ENCODE measurements at regions not wholly inside any gene's neighbourhood (a gene's known extent, or its start where the extent isn't known, plus 50 kb on each side); places are given as distances from the start of the nearest gene placed in this dataset.

DNA sequence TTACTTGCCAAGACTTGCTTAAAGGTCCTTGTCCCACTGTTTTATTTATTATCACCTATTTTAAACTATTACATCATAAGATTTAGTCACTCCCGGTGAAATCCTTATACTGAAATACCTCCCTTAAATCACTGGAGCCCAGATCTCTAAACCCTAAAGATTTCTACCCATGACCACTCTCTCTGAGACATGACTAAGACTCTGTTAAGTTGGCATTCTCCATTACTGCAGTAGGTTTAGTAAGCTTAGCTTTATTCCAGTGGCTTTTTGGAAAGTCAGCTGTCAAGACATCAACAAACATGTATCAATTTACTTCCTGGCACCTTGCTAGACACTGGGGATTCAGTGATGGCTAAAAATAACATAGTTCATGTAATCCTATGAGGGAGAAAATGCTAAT lies 874.2 kb downstream of the KCNMA1 start:
- Mint-ChIP-seq H3K27me3 (ENCODE audit: low read depth) (no peaks in the 10 kb centered on the region), H3K27ac (no peak overlapping the region), H3K9me3 (peaks cover 6% of the 10 kb centered on the region), H3K4me3 (no peak overlapping the region), H3K36me3 (ENCODE audit: low read depth) (no peaks in the 10 kb centered on the region), H3K4me1 (ENCODE audit: low read depth) (no peaks in the 10 kb centered on the region)

DNA sequence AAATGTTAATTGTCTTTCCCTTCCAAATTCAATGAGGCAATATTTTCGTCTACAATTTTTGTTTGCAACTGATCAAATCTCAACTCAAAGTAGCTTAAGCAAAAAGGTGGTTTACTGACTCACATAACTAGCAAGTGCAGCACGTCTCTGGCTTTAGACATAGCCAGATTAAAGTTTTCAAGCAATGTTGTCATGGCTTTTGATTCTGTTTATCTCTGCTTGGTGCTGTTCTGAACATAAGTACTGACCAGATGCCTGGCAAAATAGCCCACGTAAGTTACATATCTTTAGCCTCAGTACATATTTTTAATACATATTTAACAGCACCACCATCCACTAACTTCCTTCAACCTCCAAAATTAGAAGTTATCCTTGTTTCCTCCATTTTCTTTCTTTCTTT lies 877.9 kb downstream of the KCNMA1 start:
- no peaks in the 10 kb centered on the region for H3K27me3 Mint-ChIP-seq (ENCODE audit: low read depth)
- peaks cover 6% of the 10 kb centered on the region for H3K9me3 Mint-ChIP-seq
- no peak overlapping the region for H3K27ac Mint-ChIP-seq
- no peaks in the 10 kb centered on the region for H3K4me1 Mint-ChIP-seq (ENCODE audit: low read depth)
- H3K4me3 Mint-ChIP-seq = no peak overlapping the region
- H3K36me3 Mint-ChIP-seq (ENCODE audit: low read depth) = no peaks in the 10 kb centered on the region

DNA sequence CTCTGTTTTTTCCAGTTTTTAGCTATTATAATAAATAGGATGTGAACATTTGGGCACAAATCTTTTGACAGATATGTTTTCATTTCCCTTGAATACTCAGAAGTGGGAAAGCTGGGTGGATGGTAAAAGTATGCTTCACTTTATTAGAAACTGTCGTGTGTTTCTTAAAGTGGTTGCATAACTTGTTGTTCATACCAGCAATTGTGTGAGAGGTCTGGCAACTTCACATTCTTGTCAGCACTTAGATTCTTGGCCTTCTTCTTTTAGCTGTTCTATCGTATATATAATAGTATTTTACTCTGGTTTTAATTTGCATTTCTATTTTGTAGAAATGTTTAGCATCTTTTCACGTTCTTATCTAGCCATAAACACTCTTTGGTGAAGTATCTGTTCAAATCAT lies 894.4 kb downstream of the KCNMA1 start:
- no peaks in the 10 kb centered on the region for H3K9me3 Mint-ChIP-seq
- no peaks in the 10 kb centered on the region for H3K27me3 Mint-ChIP-seq (ENCODE audit: low read depth)
- no peak overlapping the region for H3K4me3 Mint-ChIP-seq
- H3K27ac Mint-ChIP-seq = no peak overlapping the region
- no peaks in the 10 kb centered on the region for H3K36me3 Mint-ChIP-seq (ENCODE audit: low read depth)
- no peaks in the 10 kb centered on the region for H3K4me1 Mint-ChIP-seq (ENCODE audit: low read depth)

DNA sequence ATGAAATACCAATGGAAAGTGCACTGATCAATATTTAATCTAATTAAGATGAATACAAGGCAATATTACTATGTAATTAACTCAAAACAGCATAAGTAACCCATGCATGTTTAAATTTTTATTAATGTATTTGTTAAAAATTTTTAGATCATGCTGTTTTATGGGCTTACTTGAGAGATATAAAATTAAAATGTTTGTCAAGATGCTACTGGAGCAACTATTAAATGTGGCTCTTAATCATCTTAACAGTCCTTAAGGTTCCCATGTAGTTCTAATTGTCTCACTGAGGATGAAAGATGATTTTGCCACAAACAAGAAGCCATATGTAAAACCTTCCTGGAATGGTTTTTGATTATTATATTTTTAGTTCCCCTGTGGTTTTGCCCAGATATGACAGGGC lies 897.1 kb downstream of the KCNMA1 start:
- H3K27me3 Mint-ChIP-seq (ENCODE audit: low read depth) = no peaks in the 10 kb centered on the region
- H3K4me1 Mint-ChIP-seq (ENCODE audit: low read depth) = peaks cover 4% of the 10 kb centered on the region
- H3K36me3 Mint-ChIP-seq (ENCODE audit: low read depth) = no peaks in the 10 kb centered on the region
- no peaks in the 10 kb centered on the region for H3K9me3 Mint-ChIP-seq
- H3K4me3 Mint-ChIP-seq = no peak overlapping the region
- no peak overlapping the region for H3K27ac Mint-ChIP-seq

DNA sequence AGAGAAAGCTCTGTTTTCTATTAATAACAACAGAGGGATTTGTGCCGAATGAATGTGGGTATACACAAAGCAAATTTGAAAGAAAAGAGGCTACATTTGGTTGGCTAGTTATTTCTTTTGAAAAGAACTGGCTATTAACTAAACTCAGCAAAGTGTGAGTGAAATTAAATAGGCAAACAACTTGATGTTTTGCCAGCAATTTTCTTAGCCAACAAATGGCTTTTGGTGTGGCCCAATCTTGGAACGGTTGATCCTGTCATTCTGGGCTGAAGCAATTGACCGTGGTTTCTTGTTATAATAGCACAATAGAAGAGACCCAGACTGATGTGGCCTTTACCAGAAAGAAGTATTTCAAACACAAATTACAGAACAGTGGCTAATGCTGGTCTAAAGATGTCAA lies 898.6 kb downstream of the KCNMA1 start:
- Mint-ChIP-seq H3K27ac (no peak overlapping the region), H3K27me3 (ENCODE audit: low read depth) (no peaks in the 10 kb centered on the region), H3K4me1 (ENCODE audit: low read depth) (peaks cover 4% of the 10 kb centered on the region), H3K9me3 (peaks cover 6% of the 10 kb centered on the region), H3K4me3 (no peak overlapping the region), H3K36me3 (ENCODE audit: low read depth) (no peaks in the 10 kb centered on the region)

DNA sequence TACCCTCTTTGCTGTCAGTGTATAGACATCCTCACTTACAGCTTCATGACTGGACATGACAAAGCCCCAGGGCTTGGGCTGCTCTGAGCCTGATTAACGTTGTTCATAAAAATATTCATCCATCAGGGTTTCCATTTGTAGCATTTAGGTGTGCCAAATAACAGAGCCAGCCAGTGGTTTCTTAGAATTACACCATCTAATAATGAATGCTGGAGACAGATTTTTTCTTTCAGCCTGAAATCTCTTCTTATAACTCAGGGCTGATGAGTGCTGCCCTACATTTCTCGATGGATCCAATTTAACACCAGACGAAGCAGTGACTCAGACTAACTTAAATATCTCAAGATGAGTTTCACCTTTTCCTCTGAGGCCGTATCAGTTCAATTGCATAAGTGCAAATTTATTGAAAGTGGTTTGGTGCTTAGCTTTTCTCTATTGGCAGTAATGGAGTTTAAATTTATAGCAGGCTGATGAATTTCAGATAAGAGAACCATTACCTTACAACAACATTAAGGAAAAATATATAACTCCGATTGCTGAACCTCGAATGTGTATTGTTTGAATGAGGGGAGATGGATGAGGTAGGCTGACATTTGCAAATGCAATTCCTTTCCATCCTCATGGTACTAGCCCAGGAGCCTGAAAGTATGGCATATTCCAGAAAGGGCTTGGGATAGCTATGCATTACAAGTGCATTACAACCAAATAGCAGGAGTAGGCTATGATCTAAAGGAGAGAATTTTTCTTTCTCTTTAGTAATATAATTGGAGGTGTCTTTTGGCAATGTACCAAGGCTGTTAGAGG lies 900.6 kb downstream of the KCNMA1 start:
- H3K27ac Mint-ChIP-seq = no peak overlapping the region

DNA sequence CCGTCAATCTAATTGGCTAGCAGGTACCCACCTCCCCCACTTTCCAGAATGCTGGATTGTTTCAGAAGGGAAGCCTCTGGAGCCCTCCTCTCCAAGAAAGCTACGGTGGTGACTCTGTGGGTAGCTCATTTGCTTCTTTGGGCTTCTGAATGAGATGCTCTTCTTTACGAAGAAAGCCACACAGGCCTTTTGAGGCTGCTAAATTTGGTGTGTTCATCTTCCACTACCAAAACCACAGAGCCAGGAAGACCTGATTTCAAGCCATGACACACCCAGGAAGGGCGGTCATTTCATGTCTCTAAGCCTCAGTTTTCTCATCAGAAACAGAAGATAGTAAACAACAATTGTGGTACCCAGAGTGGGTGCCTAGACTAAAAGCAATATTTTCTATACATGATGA lies 901.2 kb downstream of the KCNMA1 start:
- Mint-ChIP-seq H3K4me3 (no peak overlapping the region), H3K9me3 (peaks cover 16% of the 10 kb centered on the region), H3K4me1 (ENCODE audit: low read depth) (peaks cover 4% of the 10 kb centered on the region), H3K27me3 (ENCODE audit: low read depth) (no peaks in the 10 kb centered on the region), H3K27ac (peak overlapping the region; percentile 75), H3K36me3 (ENCODE audit: low read depth) (no peaks in the 10 kb centered on the region)

More for the DNA sequence above, 900.6 kb downstream of the KCNMA1 start:
- Mint-ChIP-seq H3K27me3 (ENCODE audit: low read depth) (no peaks in the 10 kb centered on the region), H3K4me3 (no peak overlapping the region), H3K4me1 (ENCODE audit: low read depth) (peaks cover 4% of the 10 kb centered on the region), H3K9me3 (peaks cover 13% of the 10 kb centered on the region), H3K36me3 (ENCODE audit: low read depth) (no peaks in the 10 kb centered on the region)

DNA sequence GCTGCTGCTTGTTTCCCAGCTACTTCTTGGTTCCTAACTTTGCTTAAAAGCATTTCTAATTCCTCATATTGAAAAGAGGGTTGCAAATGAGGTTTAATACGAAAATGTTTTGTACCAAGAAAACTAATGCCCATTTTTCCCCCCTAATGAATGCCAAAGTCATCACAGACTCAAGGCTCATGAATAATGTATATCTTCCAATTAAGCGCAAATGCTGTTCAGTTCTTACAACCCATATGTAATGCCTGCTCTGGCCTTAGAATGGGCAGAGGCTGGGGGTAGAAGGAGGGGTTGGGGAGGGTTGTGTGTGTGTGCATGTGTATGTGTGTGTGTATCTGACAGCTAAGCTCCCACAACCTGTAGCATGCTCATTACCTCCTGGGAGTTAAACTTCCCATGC lies 901.7 kb downstream of the KCNMA1 start:
- peaks cover 16% of the 10 kb centered on the region for H3K9me3 Mint-ChIP-seq
- no peaks in the 10 kb centered on the region for H3K27me3 Mint-ChIP-seq (ENCODE audit: low read depth)
- H3K27ac Mint-ChIP-seq = no peak overlapping the region
- H3K4me3 Mint-ChIP-seq = no peak overlapping the region
- H3K4me1 Mint-ChIP-seq (ENCODE audit: low read depth) = peaks cover 4% of the 10 kb centered on the region
- no peaks in the 10 kb centered on the region for H3K36me3 Mint-ChIP-seq (ENCODE audit: low read depth)

DNA sequence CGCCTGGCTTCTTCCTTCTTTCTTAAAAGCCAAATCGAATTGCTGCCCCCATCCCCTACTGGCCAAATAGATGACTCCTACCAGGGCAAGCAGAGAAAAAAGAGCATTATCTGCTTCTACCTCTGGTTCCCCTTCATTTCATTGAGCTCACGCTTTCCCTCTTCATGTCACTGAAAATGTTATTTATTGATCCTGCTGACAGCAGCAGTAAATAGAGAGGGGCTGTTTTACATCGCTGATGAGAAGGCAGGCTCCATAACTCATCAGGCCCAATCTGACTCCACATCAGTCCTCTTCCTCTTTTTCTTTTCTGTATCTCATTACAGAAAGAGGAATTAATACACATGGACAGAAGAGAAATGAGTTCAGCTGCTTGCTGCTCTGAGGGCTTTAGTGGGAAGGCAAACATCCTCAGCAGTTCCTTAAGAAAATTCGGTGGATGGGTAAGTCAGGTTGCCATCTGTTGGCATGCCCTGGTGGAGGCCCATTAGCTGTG lies 904.1 kb downstream of the KCNMA1 start:
- peaks cover 4% of the 10 kb centered on the region for H3K4me1 Mint-ChIP-seq (ENCODE audit: low read depth)
- H3K36me3 Mint-ChIP-seq (ENCODE audit: low read depth) = no peaks in the 10 kb centered on the region
- H3K4me3 Mint-ChIP-seq = no peak overlapping the region
- no peaks in the 10 kb centered on the region for H3K27me3 Mint-ChIP-seq (ENCODE audit: low read depth)
- H3K9me3 Mint-ChIP-seq = peaks cover 27% of the 10 kb centered on the region
- no peak overlapping the region for H3K27ac Mint-ChIP-seq

DNA sequence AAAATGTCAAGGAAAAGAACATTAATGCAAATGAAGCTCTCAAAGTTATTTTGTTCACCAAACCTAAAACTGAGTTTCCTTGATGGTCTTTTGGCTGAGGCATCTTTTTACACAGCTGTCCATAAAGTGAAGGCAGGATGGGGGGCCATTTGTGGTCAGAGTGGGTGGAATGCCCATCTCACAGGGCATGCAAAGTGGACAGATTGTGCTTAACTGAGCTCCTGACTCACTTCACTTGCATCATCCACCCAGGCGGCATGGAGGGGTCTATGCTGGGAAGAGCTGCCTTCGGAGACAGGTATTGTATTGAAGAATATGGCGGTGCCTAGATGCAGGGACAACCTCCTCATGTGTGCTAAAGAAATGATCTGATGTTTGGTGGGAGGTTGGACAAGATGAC lies 905.3 kb downstream of the KCNMA1 start:
- Mint-ChIP-seq H3K4me3 (no peak overlapping the region), H3K27me3 (ENCODE audit: low read depth) (no peaks in the 10 kb centered on the region), H3K36me3 (ENCODE audit: low read depth) (no peaks in the 10 kb centered on the region)

DNA sequence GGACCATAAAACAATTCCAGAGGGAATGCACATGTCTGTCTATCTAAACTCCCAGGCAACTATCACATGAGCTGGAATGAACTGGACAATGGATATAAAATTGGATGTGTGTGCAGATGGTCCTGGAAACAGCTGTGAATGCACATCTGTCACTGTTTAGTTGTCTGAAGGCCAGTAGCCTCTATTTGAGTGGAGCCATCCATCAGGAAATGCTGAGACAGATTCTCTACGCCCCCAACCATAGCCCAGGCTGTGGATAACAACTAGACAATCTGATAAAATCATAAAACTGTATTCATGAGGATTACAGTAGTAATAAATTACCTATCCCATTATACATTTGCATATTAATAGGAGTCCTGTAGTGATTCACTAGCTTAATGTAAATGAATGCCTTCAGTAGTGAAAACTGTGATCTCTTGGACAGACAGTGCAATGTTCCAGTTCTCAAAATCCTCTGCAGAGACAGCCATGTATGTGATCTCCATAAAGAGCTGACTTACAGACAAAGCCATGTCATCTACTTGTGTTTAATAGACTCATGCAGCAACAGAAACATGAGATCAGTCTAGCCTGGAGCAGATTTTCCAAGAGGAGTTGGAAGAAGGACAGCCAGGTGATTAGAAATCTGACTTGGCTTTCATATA lies 907.6 kb downstream of the KCNMA1 start:
- no peaks in the 10 kb centered on the region for H3K4me1 Mint-ChIP-seq (ENCODE audit: low read depth)
- H3K9me3 Mint-ChIP-seq = peaks cover 27% of the 10 kb centered on the region
- H3K27me3 Mint-ChIP-seq (ENCODE audit: low read depth) = no peaks in the 10 kb centered on the region
- H3K27ac Mint-ChIP-seq = no peak overlapping the region
- H3K4me3 Mint-ChIP-seq = no peak overlapping the region
- no peaks in the 10 kb centered on the region for H3K36me3 Mint-ChIP-seq (ENCODE audit: low read depth)

More for the DNA sequence above, 905.3 kb downstream of the KCNMA1 start:
- Mint-ChIP-seq H3K4me1 (ENCODE audit: low read depth) (peaks cover 4% of the 10 kb centered on the region), H3K27ac (no peak overlapping the region), H3K9me3 (peaks cover 27% of the 10 kb centered on the region)

DNA sequence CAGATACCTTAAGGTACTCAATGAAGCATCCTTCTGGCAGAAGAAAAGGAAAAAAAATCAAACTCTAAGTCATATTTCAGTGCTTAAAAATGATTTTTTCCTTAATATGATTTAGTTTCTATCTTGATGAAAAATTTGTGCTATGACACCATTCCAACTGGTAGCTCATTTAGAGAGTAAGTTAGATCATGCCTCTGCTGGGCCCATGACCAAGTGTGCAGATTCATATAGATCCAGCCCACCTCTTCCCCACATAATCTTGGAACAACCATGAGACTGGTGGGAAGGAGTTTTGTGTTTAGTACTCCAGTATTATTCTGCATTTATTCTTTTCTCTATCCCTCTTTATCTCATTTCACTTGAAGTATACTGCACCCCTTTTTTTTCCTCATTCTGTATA lies 908.3 kb downstream of the KCNMA1 start:
- Mint-ChIP-seq H3K27me3 (ENCODE audit: low read depth) (no peaks in the 10 kb centered on the region), H3K36me3 (ENCODE audit: low read depth) (no peaks in the 10 kb centered on the region)

DNA sequence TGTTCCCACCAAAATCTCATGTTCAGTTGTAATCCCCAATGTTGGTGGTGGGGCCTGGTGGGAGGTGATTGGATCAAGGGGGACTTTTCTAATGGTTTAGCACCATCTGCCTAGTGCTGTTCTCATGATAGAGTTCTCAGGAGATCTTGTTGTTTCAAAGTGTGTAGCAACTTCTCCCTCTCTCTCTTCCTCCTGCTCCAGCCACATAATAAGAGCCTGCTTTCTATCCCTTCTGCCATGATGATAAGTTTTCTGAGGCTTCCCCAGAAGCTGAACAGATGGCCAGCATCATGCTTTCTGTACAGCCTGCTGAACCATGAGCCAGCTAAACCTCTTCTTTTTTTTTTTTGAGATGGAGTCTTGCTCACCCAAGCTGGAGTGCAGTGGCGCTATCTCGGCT lies 910.6 kb downstream of the KCNMA1 start:
- Mint-ChIP-seq H3K9me3 (peaks cover 15% of the 10 kb centered on the region), H3K4me3 (no peak overlapping the region), H3K4me1 (ENCODE audit: low read depth) (no peaks in the 10 kb centered on the region), H3K36me3 (ENCODE audit: low read depth) (no peaks in the 10 kb centered on the region), H3K27ac (no peak overlapping the region), H3K27me3 (ENCODE audit: low read depth) (no peaks in the 10 kb centered on the region)

More for the DNA sequence above, 908.3 kb downstream of the KCNMA1 start:
- H3K27ac Mint-ChIP-seq = no peak overlapping the region
- H3K4me1 Mint-ChIP-seq (ENCODE audit: low read depth) = no peaks in the 10 kb centered on the region
- H3K9me3 Mint-ChIP-seq = peaks cover 25% of the 10 kb centered on the region
- H3K4me3 Mint-ChIP-seq = no peak overlapping the region

DNA sequence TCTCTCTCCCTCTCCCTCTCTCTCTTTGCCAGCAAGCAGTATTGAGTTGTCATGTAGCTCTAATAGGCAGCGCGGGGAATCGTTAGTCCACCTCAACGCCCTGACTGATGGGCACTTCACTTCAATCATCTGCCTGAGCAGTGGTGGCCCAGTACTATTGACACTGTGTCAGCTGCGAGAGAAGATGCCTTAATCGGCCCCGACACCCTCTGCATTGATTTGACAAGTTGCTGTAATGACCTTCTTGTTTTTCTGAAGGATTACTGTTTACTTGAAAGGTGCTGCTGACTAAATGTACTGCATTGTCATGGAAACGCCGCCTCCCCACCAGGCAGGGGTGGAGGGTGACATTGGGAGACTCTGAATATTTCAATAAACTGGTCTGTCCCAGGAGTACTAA lies 913.8 kb downstream of the KCNMA1 start:
- no peaks in the 10 kb centered on the region for H3K27me3 Mint-ChIP-seq (ENCODE audit: low read depth)
- no peaks in the 10 kb centered on the region for H3K9me3 Mint-ChIP-seq
- H3K4me3 Mint-ChIP-seq = no peak overlapping the region
- H3K27ac Mint-ChIP-seq = no peak overlapping the region
- H3K36me3 Mint-ChIP-seq (ENCODE audit: low read depth) = no peaks in the 10 kb centered on the region
- H3K4me1 Mint-ChIP-seq (ENCODE audit: low read depth) = no peaks in the 10 kb centered on the region

DNA sequence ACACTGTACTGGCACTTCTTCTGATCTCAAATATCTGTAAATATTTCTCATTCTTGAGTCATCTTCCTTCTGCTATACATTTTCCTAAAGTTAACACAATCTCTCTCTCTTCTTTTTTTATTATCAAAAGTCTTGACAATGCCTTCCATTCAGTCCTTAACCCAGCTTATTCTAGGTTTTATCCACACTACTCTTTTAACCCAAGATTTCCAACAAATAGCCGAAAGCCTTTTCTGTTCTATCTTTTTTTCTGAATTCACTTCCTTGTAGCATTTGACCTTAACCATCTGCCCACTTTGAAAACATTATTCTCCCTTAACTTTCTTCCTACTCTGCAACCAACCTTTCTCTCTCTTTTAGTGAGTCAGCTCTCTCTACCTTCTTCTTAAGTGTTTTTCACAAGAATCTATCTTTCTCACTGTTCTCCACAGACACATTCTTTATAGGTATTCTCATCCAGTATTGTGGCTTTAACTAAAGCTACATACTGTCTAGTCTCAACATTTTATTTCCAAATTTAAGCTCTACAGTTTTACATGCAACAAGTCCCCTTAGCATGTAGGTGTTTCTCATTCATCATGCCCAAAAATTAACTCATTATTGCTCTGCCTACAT lies 915.6 kb downstream of the KCNMA1 start:
- H3K9me3 Mint-ChIP-seq = no peaks in the 10 kb centered on the region
- H3K27ac Mint-ChIP-seq = no peak overlapping the region
- no peaks in the 10 kb centered on the region for H3K36me3 Mint-ChIP-seq (ENCODE audit: low read depth)
- no peaks in the 10 kb centered on the region for H3K4me1 Mint-ChIP-seq (ENCODE audit: low read depth)
- H3K27me3 Mint-ChIP-seq (ENCODE audit: low read depth) = no peaks in the 10 kb centered on the region
- no peak overlapping the region for H3K4me3 Mint-ChIP-seq

Measured in T-helper 1 cell treated with Interleukin-12 subunit alpha and Interleukin-12 subunit beta and Interleukin-4 antibody, amounts not matched to agents 30 μg/mL and 1 μg/mL, for 36 hours (primary cell).